Fibroblast of lung (primary cell): ENCODE measurements at regions not wholly inside any gene's neighbourhood (a gene's known extent, or its start where the extent isn't known, plus 50 kb on each side); places are given as distances from the start of the nearest gene placed in this dataset.

Source experiments
- EZH2 ChIP-seq: IDR thresholded peaks from 2 replicates; pipeline ENCODE4 v1.5.1; 2012; ENCODE audit warnings: low read length, control low read depth, mild to moderate bottlenecking; ENCODE audit errors: missing control alignments
- TF ChIP-seq, protein P1 (sequence below), 2 donors: IDR thresholded peaks in 1 of 2; conservative IDR thresholded peaks in 1 of 2; 1 replicate in 1 of 2; 2 replicates in 1 of 2; pipeline ENCODE4 v1.5.1; 2011 to 2012; ENCODE audit warnings: low read length in 2 of 2, control low read depth in 1 of 2, inconsistent platforms in 1 of 2, low read depth in 1 of 2, mild to moderate bottlenecking in 1 of 2

DNA sequence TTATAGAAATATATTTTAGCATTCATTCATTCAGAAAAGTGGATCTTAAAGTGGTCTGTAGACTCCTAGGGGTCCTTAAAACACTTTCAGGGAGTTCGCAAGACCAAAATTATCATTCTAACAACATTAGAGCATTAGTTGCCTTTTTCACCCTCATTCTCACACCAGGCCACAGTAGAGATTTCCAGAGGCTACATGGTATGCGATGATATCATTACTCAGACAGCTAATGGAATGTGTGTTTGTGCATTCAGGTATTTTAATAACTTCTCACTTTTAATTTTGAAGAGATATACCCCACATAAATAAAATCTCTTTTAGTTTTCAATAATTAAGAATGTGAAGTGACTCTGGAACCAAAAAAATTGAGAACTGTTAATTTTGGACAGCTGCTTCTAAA, 206.9 kb downstream of the NSUN3 start:
- TF ChIP-seq EZH2 = no peak
- TF ChIP-seq, protein P1, sequence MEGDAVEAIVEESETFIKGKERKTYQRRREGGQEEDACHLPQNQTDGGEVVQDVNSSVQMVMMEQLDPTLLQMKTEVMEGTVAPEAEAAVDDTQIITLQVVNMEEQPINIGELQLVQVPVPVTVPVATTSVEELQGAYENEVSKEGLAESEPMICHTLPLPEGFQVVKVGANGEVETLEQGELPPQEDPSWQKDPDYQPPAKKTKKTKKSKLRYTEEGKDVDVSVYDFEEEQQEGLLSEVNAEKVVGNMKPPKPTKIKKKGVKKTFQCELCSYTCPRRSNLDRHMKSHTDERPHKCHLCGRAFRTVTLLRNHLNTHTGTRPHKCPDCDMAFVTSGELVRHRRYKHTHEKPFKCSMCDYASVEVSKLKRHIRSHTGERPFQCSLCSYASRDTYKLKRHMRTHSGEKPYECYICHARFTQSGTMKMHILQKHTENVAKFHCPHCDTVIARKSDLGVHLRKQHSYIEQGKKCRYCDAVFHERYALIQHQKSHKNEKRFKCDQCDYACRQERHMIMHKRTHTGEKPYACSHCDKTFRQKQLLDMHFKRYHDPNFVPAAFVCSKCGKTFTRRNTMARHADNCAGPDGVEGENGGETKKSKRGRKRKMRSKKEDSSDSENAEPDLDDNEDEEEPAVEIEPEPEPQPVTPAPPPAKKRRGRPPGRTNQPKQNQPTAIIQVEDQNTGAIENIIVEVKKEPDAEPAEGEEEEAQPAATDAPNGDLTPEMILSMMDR (conservative IDR thresholded peaks at IDR 0.05 in 1 of 2, IDR thresholded peaks at IDR 0.05 in 1 of 2; ENCODE audit: low read depth in 1 of 2, low read length in 2 of 2) = no peak
